H9 (cell line): ENCODE measurements at regions not wholly inside any gene's neighbourhood (a gene's known extent, or its start where the extent isn't known, plus 50 kb on each side); places are given as distances from the start of the nearest gene placed in this dataset.

Experiments used
- DNase-seq: peaks from one replicate; pipeline ENCODE4 v3.0.0-alpha.2; 2017
- H2AFZ ChIP-seq: one replicate; pipeline ENCODE4 v1.6.1; 2013; ENCODE audit warnings: mild to moderate bottlenecking, low read length, control low read depth, moderate library complexity
- H2AK5ac ChIP-seq: 2 replicates; pipeline ENCODE4 v1.6.1; 2013; ENCODE audit warnings: low read length, control low read depth, mixed read lengths; ENCODE audit not compliant: insufficient read length
- H2BK120ac ChIP-seq: one replicate; pipeline ENCODE4 v1.6.1; 2013; ENCODE audit warnings: low read depth, mild to moderate bottlenecking, low read length, control low read depth, inconsistent platforms; ENCODE audit not compliant: poor library complexity, severe bottlenecking
- H2BK12ac ChIP-seq: 2 replicates; pipeline ENCODE4 v1.6.1; 2013; ENCODE audit warnings: low read length, control low read depth, mixed read lengths, low read depth; ENCODE audit not compliant: insufficient read length
- H2BK15ac ChIP-seq: 2 replicates; pipeline ENCODE4 v1.6.1; 2013; ENCODE audit warnings: low read depth, low read length, control low read depth
- H2BK20ac ChIP-seq: one replicate; pipeline ENCODE4 v1.6.1; 2013; ENCODE audit warnings: low read depth, mild to moderate bottlenecking, low read length, control low read depth, inconsistent platforms; ENCODE audit not compliant: poor library complexity, severe bottlenecking
- H2BK5ac ChIP-seq: 2 replicates; pipeline ENCODE4 v1.6.1; 2013; ENCODE audit warnings: low read length, control low read depth, mixed read lengths; ENCODE audit not compliant: insufficient read length
- H3K14ac ChIP-seq: 2 replicates; pipeline ENCODE4 v1.6.1; 2013; ENCODE audit warnings: low read length, control low read depth; ENCODE audit not compliant: insufficient read depth
- H3K18ac ChIP-seq: 2 replicates; pipeline ENCODE4 v1.6.1; 2013; ENCODE audit warnings: low read depth, mild to moderate bottlenecking, mixed read lengths, low read length, control low read depth; ENCODE audit not compliant: insufficient read length
- H3K23ac ChIP-seq: 2 replicates; pipeline ENCODE4 v1.6.1; 2013; ENCODE audit warnings: low read length, control low read depth, mixed read lengths, low read depth; ENCODE audit not compliant: insufficient read length
- H3K23me2 ChIP-seq: 2 replicates; pipeline ENCODE4 v1.6.1; 2013; ENCODE audit warnings: low read depth, mild to moderate bottlenecking, mixed read lengths, low read length, control low read depth; ENCODE audit not compliant: insufficient read length, poor library complexity, severe bottlenecking
- H3K27ac ChIP-seq: 2 replicates; pipeline ENCODE4 v1.5.1; 2013; ENCODE audit warnings: low read length, control low read depth, mixed read lengths, low read depth; ENCODE audit not compliant: insufficient read length
- H3K27me3 ChIP-seq: 2 replicates; pipeline ENCODE4 v1.6.1; 2013; ENCODE audit warnings: low read length, control low read depth, inconsistent platforms; ENCODE audit not compliant: insufficient read depth
- H3K4ac ChIP-seq: 2 replicates; pipeline ENCODE4 v1.6.1; 2013; ENCODE audit warnings: low read depth, mild to moderate bottlenecking, control low read depth, inconsistent platforms, low read length, moderate library complexity
- H3K4me1 ChIP-seq: 2 replicates; pipeline ENCODE4 v1.6.1; 2013; ENCODE audit warnings: low read length, control low read depth, inconsistent platforms; ENCODE audit not compliant: insufficient read depth
- H3K4me2 ChIP-seq: 2 replicates; pipeline ENCODE4 v1.6.1; 2013; ENCODE audit warnings: low read length, control low read depth, mixed read lengths; ENCODE audit not compliant: insufficient read length, insufficient read depth
- H3K56ac ChIP-seq: 2 replicates; pipeline ENCODE4 v1.6.1; 2013; ENCODE audit warnings: low read depth, mild to moderate bottlenecking, mixed read lengths, low read length, control low read depth; ENCODE audit not compliant: insufficient read length
- H3K79me1 ChIP-seq: 2 replicates; pipeline ENCODE4 v1.6.1; 2013; ENCODE audit warnings: low read depth, mild to moderate bottlenecking, moderate library complexity, low read length, control low read depth, inconsistent platforms; ENCODE audit not compliant: insufficient read depth, poor library complexity, severe bottlenecking
- H3K79me2 ChIP-seq: 2 replicates; pipeline ENCODE4 v1.6.1; 2013; ENCODE audit warnings: low read length, control low read depth, inconsistent platforms; ENCODE audit not compliant: insufficient read depth
- H3K9ac ChIP-seq: 2 replicates; pipeline ENCODE4 v1.6.1; 2013; ENCODE audit warnings: low read length, control low read depth, mixed read lengths; ENCODE audit not compliant: insufficient read length; ENCODE audit errors: extremely low read depth
- H3K9me3 ChIP-seq: one replicate; pipeline ENCODE4 v1.6.1; 2013; ENCODE audit warnings: low read depth, low read length, inconsistent platforms; ENCODE audit not compliant: control insufficient read depth
- H3T11ph ChIP-seq: one replicate; pipeline ENCODE4 v1.6.1; 2013; ENCODE audit warnings: mild to moderate bottlenecking, low read length, control low read depth, inconsistent platforms
- H4K20me1 ChIP-seq: one replicate; pipeline ENCODE4 v1.6.1; 2013; ENCODE audit not compliant: control insufficient read depth, insufficient read length, insufficient read depth
- H4K5ac ChIP-seq: 2 replicates; pipeline ENCODE4 v1.6.1; 2013; ENCODE audit warnings: low read depth, mild to moderate bottlenecking, mixed read lengths, low read length, control low read depth; ENCODE audit not compliant: insufficient read length
- H4K8ac ChIP-seq: replicated peaks from 2 replicates; pipeline ENCODE4 v1.6.1; 2013; ENCODE audit warnings: low read length, control low read depth, mixed read lengths, low read depth; ENCODE audit not compliant: insufficient read length
- H4K91ac ChIP-seq: 2 replicates; pipeline ENCODE4 v1.6.1; 2013; ENCODE audit warnings: low read depth, mild to moderate bottlenecking, moderate library complexity, mixed read lengths, low read length, control low read depth; ENCODE audit not compliant: insufficient read length
- H3K27ac Mint-ChIP-seq, 3 experiments: 2 replicates in 2 of 3; 3 replicates in 1 of 3; pipeline ENCODE4 v1.8.0; 2020 to 2021; ENCODE audit warnings: mixed read lengths in 3 of 3, mild to moderate bottlenecking in 1 of 3, moderate library complexity in 1 of 3
- H3K27me3 Mint-ChIP-seq: 2 replicates; pipeline ENCODE4 v1.8.0; 2021; ENCODE audit warnings: low read depth, mild to moderate bottlenecking, moderate library complexity, mixed read lengths
- H3K36me3 Mint-ChIP-seq, 3 experiments: 2 replicates in 2 of 3; 3 replicates in 1 of 3; pipeline ENCODE4 v1.8.0; 2020 to 2021; ENCODE audit warnings: low read depth in 3 of 3, mixed read lengths in 3 of 3; ENCODE audit not compliant: insufficient read depth in 1 of 3
- H3K4me1 Mint-ChIP-seq, 2 experiments: 2 replicates each; pipeline ENCODE4 v1.8.0; 2020; ENCODE audit warnings: mixed read lengths in 2 of 2
- H3K4me3 Mint-ChIP-seq, 2 experiments: 2 replicates in 1 of 2; 3 replicates in 1 of 2; pipeline ENCODE4 v1.8.0; 2020 to 2021; ENCODE audit warnings: mild to moderate bottlenecking in 2 of 2, mixed read lengths in 2 of 2, moderate library complexity in 1 of 2
- H3K9me3 Mint-ChIP-seq, 2 experiments: 2 replicates in 1 of 2; 3 replicates in 1 of 2; pipeline ENCODE4 v1.8.0; 2020; ENCODE audit warnings: mild to moderate bottlenecking in 2 of 2, mixed read lengths in 2 of 2, moderate library complexity in 1 of 2
- CTCF ChIP-seq: fragments of 200-600 bp; sonication (generic); conservative IDR thresholded peaks from 3 replicates; pipeline ENCODE4 v1.8.0; 2021; ENCODE audit warnings: antibody characterized with exemption, mild to moderate bottlenecking
- WGBS: extraction: QIAGEN DNeasy Blood & Tissue Kit; methylation state at CpG from one replicate; pipeline ENCODE4 v1.1.7; 2013; ENCODE audit warnings: missing lambda C conversion rate, low lambda C conversion rate, mixed read lengths; ENCODE audit not compliant: insufficient read length; ENCODE audit errors: extremely low coverage; 5-methylcytosine and 5-hydroxymethylcytosine counted together

- Mint-ChIP-seq H3K9me3 (peaks cover 19 to 20% of the 10 kb centered on the region in 2 experiments), H3K27ac (no peak overlapping the region), H3K36me3 (peaks cover 5 to 20% (median 17%) of the 10 kb centered on the region in 3 experiments; a peak in 6 of 7 replicates), H3K27me3 (no peaks in the 10 kb centered on the region), H3K4me3 (no peak overlapping the region), H3K4me1 (no peaks in the 10 kb centered on the region)
- Histone ChIP-seq H3K9me3 (no peaks in the 10 kb centered on the region), H3K56ac (no peak overlapping the region), H3K18ac (no peak overlapping the region), H4K8ac (no peak overlapping the region), H3K4me2 (no peak overlapping the region), H3K4me1 (no peaks in the 10 kb centered on the region), H3K23me2 (no peaks in the 10 kb centered on the region), H4K5ac (no peak overlapping the region), H2BK5ac (no peak overlapping the region), H3K27me3 (no peaks in the 10 kb centered on the region), H2BK120ac (no peak overlapping the region), H3K14ac (no peak overlapping the region), H3K27ac (no peak overlapping the region), H3K9ac (no peak overlapping the region), H2BK12ac (no peak overlapping the region), H2AFZ (no peak overlapping the region), H3K79me2 (no peaks in the 10 kb centered on the region), H4K20me1 (no peaks in the 10 kb centered on the region), H3K79me1 (no peaks in the 10 kb centered on the region), H3T11ph (no peak overlapping the region), H4K91ac (no peak overlapping the region), H3K23ac (no peak overlapping the region), H3K4ac (no peak overlapping the region), H2BK15ac (no peak overlapping the region), H2BK20ac (no peak overlapping the region), H2AK5ac (no peak overlapping the region)
- DNase-seq: no peak
- no CpG with 5 or more reads among the region's 1 CpG for WGBS
- no peak for TF ChIP-seq CTCF
Measured at GRCh38 chr7:13508586-13508985, 480.9 kb downstream of the ETV1 start.
